KMS-11 (cell line): ENCODE measurements at regions not wholly inside any gene's neighbourhood (a gene's known extent, or its start where the extent isn't known, plus 50 kb on each side); places are given as distances from the start of the nearest gene placed in this dataset.

Experiments used
- H2AFZ ChIP-seq: fragments of 200-600 bp; sonication (generic); 2 replicates; pipeline ENCODE4 v1.6.1; 2016; ENCODE audit warnings: antibody characterized with exemption, mixed run types, low read depth
- H3K27ac ChIP-seq: fragments of 200-600 bp; sonication (generic); 2 replicates; pipeline ENCODE4 v1.6.1; 2016; ENCODE audit warnings: mild to moderate bottlenecking, mixed run types
- H3K27me3 ChIP-seq: fragments of 200-600 bp; sonication (generic); 2 replicates; pipeline ENCODE4 v1.6.1; 2017; ENCODE audit warnings: mild to moderate bottlenecking, low read depth, mixed run types, moderate library complexity; ENCODE audit not compliant: insufficient read depth
- H3K36me3 ChIP-seq: fragments of 200-600 bp; sonication (generic); 2 replicates; pipeline ENCODE4 v1.6.1; 2017; ENCODE audit warnings: mild to moderate bottlenecking, mixed run types; ENCODE audit not compliant: insufficient read depth
- H3K4me1 ChIP-seq: fragments of 200-600 bp; sonication (generic); 2 replicates; pipeline ENCODE4 v1.6.1; 2016; ENCODE audit warnings: mild to moderate bottlenecking, low read depth, mixed run types; ENCODE audit not compliant: poor library complexity, severe bottlenecking
- H3K4me2 ChIP-seq: fragments of 200-600 bp; sonication (generic); 2 replicates; pipeline ENCODE4 v1.7.0; 2016; ENCODE audit warnings: mild to moderate bottlenecking, mixed run types
- H3K4me3 ChIP-seq: fragments of 200-600 bp; sonication (generic); IDR thresholded peaks from 2 replicates; pipeline ENCODE4 v1.6.1; 2017; ENCODE audit warnings: low read depth, low read length, mixed read lengths; ENCODE audit not compliant: insufficient read depth
- H3K79me2 ChIP-seq: fragments of 200-600 bp; sonication (generic); 2 replicates; pipeline ENCODE4 v1.6.1; 2016; ENCODE audit warnings: low read depth, mixed run types; ENCODE audit not compliant: insufficient read depth
- H3K9ac ChIP-seq: fragments of 200-600 bp; sonication (generic); 2 replicates; pipeline ENCODE4 v1.6.1; 2016; ENCODE audit warnings: mild to moderate bottlenecking, mixed run types
- H4K20me1 ChIP-seq: fragments of 200-600 bp; sonication (generic); 2 replicates; pipeline ENCODE4 v1.6.1; 2016; ENCODE audit warnings: mild to moderate bottlenecking, mixed run types; ENCODE audit not compliant: insufficient read depth
- TF ChIP-seq, protein P1 (sequence below): fragments of 200-600 bp; sonication (generic); conservative IDR thresholded peaks from 2 replicates; pipeline ENCODE4 v1.6.1; 2017; ENCODE audit warnings: low read depth, mild to moderate bottlenecking, antibody characterized with exemption, low read length, moderate library complexity, mixed read lengths

DNA sequence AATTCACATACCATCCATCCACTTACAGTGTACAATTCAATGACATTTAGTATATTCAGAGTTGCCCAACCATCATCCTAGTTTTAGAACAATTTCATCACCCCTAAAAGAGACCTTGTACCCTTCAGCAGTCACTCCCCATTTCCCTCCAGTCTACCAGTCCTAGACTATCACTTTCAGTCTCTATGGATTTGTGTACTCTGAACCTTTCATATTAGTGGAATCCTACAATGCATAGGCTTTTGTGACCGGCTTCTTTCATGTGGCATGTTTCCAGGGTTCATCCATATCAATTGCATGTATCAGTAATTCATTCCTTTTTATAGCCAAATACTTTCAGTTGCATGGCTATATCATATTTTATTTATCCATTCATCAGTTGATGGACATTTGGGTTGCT, 53.5 kb upstream of the SEMA3E start:
- Histone ChIP-seq H2AFZ (no peak overlapping the region), H3K27me3 (no peaks in the 10 kb centered on the region), H3K4me3 (no peak overlapping the region), H3K9ac (no peak overlapping the region), H3K4me2 (no peak overlapping the region), H3K4me1 (no peaks in the 10 kb centered on the region), H3K36me3 (no peaks in the 10 kb centered on the region), H4K20me1 (no peaks in the 10 kb centered on the region), H3K79me2 (no peaks in the 10 kb centered on the region), H3K27ac (no peak overlapping the region)
- TF ChIP-seq, protein P1, sequence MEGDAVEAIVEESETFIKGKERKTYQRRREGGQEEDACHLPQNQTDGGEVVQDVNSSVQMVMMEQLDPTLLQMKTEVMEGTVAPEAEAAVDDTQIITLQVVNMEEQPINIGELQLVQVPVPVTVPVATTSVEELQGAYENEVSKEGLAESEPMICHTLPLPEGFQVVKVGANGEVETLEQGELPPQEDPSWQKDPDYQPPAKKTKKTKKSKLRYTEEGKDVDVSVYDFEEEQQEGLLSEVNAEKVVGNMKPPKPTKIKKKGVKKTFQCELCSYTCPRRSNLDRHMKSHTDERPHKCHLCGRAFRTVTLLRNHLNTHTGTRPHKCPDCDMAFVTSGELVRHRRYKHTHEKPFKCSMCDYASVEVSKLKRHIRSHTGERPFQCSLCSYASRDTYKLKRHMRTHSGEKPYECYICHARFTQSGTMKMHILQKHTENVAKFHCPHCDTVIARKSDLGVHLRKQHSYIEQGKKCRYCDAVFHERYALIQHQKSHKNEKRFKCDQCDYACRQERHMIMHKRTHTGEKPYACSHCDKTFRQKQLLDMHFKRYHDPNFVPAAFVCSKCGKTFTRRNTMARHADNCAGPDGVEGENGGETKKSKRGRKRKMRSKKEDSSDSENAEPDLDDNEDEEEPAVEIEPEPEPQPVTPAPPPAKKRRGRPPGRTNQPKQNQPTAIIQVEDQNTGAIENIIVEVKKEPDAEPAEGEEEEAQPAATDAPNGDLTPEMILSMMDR, result no peak

DNA sequence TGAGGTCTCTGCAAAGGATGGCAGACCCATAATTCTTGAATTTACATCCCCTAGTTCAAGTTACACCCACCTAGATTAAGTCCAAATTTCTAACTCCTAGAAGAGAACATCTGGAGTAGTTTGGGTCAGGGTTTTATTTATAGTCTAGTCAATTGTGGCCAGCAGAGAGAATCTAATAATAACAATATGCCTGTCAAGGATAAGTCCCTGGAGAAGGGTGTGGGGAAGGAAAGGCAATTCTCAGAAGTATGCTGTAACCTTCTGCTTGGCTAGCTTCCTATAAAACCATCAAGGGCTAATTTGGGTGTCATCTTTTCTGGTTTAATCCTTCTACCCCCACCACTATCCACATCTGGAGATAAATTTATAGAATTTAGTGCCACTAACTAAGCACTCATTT, 52.8 kb upstream of the SEMA3E start:
- Histone ChIP-seq H4K20me1 (no peaks in the 10 kb centered on the region), H3K79me2 (no peaks in the 10 kb centered on the region), H3K36me3 (no peaks in the 10 kb centered on the region), H2AFZ (no peak overlapping the region), H3K4me3 (no peak overlapping the region), H3K4me1 (no peaks in the 10 kb centered on the region), H3K4me2 (no peak overlapping the region), H3K27ac (no peak overlapping the region), H3K27me3 (no peaks in the 10 kb centered on the region), H3K9ac (no peak overlapping the region)
- TF ChIP-seq, protein P1, result no peak
